ENCODE measurements at regions not wholly inside any gene's neighbourhood (a gene's known extent, or its start where the extent isn't known, plus 50 kb on each side); places are given as distances from the start of the nearest gene placed in this dataset.
"Not testable (repeated sequence)": the region's sequence is repeated elsewhere in the genome, so short reads cannot be mapped to it uniquely, and the experiment has no call there.

DNA sequence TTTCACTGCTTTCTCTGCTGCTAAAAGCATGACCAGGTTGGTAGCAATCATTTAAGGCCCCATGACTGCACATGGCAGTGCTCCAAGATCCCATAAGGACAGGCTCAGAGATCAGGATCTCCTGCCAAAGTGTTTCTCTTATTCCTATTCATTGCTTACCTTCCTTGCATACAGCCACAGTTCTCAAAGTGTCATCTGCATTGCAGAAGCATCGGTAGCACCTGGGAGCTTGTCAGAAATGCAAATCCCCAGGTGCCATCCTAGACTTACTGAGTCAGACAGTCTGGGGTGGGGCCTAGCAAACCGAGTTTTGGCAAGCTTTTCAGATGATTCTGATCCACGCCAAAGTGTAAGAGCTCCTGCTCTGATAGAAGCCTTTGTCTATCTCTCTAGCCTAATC is 489.0 kb upstream of the AUTS2 start:
- H3K4me3 ChIP-seq (ENCODE audit: low read length): no peak overlapping the region
- TF ChIP-seq ZNF274 (IDR thresholded peaks at IDR 0.05; ENCODE audit: low read depth, low read length): no peak

DNA sequence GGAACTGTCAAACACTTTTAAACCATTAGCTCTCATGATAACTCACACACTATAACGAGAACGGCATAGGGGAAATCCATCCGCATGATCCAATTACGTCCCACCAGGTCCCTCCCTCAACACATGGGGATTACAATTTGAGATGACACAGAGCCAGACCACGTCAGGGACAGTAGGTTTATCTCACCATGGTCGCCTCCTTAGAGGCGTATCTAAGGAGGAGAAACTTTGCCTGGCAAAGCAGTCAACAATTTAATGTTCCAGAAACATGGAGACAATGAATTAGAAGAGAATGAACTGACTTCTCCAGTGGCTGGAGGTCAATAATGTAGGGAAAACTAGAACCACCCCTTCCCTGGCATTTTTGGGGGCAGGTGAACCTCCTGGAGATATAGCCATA is 488.4 kb upstream of the AUTS2 start:
- no peak overlapping the region for H3K4me3 ChIP-seq (ENCODE audit: low read length)
- TF ChIP-seq ZNF274 (IDR thresholded peaks at IDR 0.05; ENCODE audit: low read depth, low read length): no peak

DNA sequence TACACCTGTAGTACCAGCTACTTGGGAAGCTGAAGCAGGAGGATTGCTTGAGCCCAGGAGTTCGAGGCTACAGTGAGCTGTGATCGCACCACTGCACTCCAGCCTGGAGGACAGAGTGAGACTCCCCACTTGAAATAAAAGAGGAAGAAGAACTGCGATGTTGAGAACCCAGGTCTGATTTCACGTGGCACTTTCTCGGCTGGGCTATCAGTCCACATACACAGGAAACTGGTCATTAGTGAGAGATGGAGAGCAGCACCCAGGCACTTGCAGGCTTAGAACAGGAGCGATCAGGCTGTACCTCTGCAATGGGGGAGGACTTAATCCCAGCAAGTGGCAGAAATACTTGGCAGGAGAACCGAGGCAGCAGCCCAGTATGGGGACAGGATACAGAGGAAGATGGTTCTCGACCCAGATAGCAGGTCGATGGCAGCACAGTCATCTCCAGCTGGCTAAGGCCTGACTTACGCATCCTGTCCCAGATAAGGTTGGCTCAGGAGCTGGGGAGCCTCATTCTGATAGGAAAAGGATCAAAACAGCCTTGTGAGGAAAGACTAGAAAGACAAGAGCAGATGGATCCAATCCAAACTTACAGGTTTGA is 487.7 kb upstream of the AUTS2 start:
- no peak overlapping the region for H3K4me3 ChIP-seq (ENCODE audit: low read length)
- TF ChIP-seq ZNF274 (IDR thresholded peaks at IDR 0.05; ENCODE audit: low read depth, low read length): no peak

DNA sequence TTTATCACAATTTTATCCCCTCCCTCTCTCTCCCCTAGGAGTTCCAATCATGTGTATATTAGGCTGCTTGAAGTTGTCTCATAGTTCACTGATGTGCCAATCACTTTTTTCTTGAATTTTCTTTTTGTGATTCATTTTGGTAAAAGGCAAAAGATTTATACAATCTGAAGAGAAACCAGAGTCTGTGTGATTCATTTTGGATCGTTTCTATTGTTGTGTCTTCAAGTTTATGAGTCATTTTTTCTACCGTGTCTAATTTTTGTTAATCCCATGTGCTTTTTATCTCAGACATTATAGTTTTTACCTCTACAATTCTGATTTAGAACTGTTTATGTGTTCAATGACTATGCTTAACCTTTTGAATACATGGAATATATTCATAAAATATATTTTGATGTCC is 483.9 kb upstream of the AUTS2 start:
- H3K4me3 ChIP-seq (ENCODE audit: low read length): no peak overlapping the region
- no peak for TF ChIP-seq ZNF274 (IDR thresholded peaks at IDR 0.05; ENCODE audit: low read depth, low read length)

DNA sequence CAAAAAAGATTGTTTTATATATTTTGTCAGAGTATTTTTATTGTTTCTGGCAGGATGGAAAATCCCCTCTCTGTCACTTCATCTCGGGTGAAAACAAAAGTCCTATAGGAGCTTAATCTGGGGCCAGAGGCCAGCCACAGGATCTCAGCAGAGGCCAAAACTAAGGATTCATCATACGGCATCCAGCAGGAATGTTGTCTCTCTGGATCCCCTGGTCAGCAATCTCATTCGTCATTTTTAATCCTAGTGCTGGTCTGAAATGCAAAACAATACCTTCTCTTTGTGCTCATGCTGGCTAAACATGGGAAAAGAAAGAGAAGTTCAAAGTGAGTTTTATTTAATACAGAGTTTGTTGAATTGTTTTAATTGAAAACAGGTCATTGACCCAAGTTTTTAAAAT is 482.5 kb upstream of the AUTS2 start:
- no peak overlapping the region for H3K4me3 ChIP-seq (ENCODE audit: low read length)
- TF ChIP-seq ZNF274 (IDR thresholded peaks at IDR 0.05; ENCODE audit: low read depth, low read length): no peak

DNA sequence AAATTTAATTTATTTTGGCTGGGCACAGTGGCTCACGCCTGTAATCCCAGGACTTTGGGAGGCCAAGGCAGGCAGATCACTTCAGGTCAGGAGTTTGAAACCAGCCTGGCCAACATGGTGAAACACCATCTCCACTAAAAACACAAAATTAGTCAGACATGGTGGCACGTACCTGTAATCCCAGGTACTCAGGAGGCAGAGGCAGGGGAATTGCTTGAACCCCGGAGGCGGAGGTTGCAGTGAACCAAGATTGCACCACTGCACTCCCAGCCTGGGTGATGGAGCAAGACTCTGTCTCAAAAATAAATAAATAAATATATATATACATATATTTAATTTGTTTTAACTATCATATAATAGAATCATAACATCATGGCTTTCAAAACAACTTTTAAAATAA is 482.1 kb upstream of the AUTS2 start:
- not testable (repeated sequence) for H3K4me3 ChIP-seq (ENCODE audit: low read length)

DNA sequence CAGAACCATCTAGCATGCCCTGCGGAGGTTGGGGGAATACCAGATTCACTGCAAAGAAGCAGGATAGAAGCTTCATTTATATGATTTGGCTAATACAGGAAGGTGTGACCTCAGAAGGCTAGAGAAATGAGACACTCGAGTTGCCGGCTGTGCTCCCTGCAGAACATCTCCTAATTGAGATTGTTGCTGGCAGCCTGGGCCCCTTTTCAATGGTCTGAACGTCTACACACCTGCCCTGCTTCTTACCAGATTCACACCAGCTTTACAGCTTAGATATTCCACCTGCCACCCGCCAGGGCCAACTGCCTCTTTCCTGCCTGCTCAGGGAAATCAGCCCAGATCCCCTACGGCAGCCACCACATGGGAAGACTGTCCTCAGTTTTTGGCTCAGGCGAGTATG is 475.3 kb upstream of the AUTS2 start:
- H3K4me3 ChIP-seq (ENCODE audit: low read length): no peak overlapping the region
- no peak for TF ChIP-seq ZNF274 (IDR thresholded peaks at IDR 0.05; ENCODE audit: low read depth, low read length)

DNA sequence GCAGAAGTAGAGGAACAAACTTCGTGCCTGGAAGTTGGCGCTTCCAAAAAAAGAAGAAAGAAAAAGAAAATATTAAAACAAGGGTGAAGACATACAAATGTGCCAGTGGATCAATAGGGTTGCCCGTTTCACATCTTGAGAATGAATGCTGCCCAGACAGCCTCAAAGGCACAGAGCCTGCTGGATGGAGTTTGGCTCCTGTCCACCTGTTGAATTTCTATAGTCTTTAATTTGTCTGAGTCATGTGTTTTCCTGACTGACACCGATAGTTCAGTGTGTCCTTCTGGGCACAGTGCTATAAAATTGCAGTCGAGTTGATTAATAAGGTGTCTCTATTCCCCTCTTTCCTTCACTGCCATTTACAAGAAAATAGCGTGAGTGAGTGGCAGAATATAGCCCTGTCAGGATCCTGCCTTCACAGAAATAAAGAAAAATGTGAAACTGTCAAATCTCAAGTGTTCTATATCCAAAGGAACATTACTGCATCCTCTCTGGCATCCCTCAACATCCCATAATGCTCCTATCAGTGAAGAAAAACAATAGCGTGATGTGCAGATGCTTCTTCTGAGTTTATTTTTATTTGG is 471.3 kb upstream of the AUTS2 start:
- TF ChIP-seq ZNF274 (IDR thresholded peaks at IDR 0.05; ENCODE audit: low read depth, low read length): no peak
- H3K4me3 ChIP-seq (ENCODE audit: low read length): no peak overlapping the region

DNA sequence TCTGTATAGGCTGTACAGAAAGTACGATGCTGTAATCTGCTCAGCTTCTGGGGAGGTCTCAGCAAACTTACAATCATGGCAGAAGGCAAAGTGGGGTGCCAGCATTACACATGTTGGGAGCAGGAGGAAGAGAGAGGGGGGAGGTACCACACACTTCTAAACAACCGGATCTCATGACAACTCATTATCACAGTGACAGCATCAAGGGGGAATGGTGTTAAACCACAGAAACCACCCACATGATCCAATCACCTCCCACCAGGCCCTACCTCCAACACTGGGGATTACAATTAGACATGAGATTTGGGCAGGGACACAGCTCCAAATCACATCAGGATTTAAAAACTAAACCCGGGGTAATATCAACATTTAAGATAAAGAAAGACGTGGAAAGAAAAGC is 468.8 kb upstream of the AUTS2 start:
- TF ChIP-seq ZNF274 (IDR thresholded peaks at IDR 0.05; ENCODE audit: low read depth, low read length): no peak
- H3K4me3 ChIP-seq (ENCODE audit: low read length): no peak overlapping the region

DNA sequence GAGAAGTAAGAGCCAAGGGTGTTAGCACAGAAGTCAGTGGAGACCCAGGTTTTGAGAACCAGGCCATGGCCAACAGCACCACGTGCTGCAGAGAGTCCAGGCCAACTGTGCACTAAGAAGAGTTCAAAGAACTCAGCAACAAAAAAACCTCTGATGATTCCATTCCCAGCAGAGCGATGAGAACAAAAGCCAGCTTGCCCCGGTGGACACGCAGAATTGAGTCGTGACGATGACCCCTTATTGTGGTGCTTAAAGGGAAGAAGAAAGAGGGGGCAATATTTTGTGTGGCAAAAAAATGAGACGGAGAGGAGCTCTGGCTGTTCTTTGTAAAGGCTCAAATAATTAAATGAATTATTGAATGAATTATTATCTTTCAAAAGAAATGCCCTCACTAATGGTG is 468.3 kb upstream of the AUTS2 start:
- no peak overlapping the region for H3K4me3 ChIP-seq (ENCODE audit: low read length)
- TF ChIP-seq ZNF274 (IDR thresholded peaks at IDR 0.05; ENCODE audit: low read depth, low read length): no peak

DNA sequence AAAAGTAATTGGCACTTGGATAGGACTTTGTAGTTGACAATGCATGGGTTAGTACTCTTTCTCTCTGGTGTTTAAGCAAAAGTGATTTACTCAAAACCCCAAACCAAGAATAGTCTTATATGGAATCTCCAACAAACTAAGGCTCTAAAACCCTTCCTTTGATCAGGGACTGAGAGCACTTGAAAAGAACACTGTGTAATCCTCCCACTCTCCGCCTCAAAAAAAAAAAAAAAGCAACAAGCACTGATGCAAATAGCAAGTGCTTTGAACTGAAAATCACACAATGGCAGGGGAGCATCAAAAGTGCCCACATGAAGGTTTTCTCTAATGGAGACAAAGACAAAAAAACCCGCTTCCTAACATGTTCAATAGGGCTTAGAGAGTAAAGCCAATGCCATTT is 467.9 kb upstream of the AUTS2 start:
- TF ChIP-seq ZNF274 (IDR thresholded peaks at IDR 0.05; ENCODE audit: low read depth, low read length): no peak
- no peak overlapping the region for H3K4me3 ChIP-seq (ENCODE audit: low read length)

DNA sequence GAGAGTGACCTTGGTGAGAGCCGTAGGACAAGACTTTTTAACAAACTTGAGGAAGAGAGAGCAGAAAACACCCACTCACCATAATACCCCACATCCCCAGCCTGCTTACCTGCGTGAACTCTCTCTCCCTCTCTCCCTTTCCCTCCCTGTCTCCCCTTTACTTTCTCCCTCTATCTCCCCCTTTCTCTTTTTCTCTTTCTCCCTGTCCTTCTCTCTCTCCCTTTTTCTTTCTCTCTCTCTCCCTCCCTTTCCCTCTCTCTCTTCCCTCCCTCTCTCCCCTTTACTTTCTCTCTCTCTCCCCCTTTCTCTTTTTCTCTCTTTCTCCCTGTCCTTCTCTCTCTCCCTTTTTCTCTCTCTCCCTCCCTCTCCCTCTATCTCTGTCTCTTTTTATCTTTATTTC is 464.0 kb upstream of the AUTS2 start:
- no peak overlapping the region for H3K4me3 ChIP-seq (ENCODE audit: low read length)
- TF ChIP-seq ZNF274 (IDR thresholded peaks at IDR 0.05; ENCODE audit: low read depth, low read length): no peak

DNA sequence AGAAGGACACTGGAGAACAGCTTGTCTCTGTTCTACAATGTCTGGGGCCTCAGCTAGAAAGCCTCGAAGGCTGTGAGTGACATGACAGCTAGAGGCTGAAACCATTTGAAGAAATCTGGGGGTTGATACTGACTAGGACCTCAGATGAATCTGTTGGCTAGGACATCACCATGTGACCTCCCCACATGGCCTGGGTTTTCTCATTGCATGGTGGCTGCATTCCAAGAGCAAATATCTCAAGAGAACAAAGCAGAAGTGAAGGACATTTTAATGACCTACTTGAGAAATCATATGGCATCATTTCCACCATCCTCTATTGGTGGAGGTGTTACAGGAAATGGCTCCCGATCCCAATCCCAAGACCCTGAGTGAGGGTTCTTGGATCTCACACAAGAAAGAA is 450.6 kb upstream of the AUTS2 start:
- no peak overlapping the region for H3K4me3 ChIP-seq (ENCODE audit: low read length)
- no peak for TF ChIP-seq ZNF274 (IDR thresholded peaks at IDR 0.05; ENCODE audit: low read depth, low read length)

DNA sequence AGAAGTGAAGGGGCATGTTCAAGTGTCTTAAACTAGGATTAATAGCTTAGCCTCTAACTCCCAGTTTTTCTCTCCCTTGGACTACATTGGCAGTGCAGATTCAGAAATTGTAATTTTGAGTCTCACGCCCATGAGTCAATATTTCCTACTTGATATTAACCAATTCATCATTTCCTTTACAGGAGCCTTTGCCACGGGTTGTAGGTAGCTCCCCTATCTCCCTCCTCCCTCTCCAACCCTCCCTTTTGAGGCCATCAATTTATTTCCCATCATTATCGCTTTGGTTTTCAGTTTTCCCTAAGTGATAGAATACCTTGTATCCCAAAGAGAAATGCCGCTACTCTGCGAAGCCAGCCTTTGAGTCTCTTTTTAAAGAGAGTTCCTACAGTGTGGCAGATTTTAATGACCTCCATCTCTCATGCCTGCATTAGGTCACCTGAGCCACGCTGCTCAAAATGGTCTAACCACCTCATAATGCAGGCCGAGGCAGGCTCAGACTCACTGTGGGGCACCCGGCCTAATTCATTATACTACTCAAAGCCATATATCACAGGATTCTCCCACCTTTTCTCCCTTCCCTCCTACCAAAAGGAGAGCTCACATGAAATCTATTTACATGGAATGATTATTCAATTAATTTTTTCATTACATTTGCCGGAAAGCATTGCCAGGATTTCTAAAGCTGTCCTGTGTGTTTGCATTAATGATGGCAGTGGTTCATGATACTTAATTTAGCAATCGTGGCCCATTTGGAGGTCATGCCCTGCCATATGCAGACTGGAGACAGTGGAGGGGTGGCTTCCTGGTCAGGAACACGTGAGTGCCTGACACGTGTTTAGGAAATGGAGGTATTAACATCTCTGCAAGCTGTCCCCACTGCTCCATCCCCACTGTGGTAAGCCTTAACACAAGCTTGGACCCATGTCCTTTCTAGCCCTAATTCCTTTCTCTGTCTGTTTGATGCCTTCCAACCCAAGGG is 448.2 kb upstream of the AUTS2 start:
- H3K4me3 ChIP-seq (ENCODE audit: low read length): no peak overlapping the region
- no peak for TF ChIP-seq ZNF274 (IDR thresholded peaks at IDR 0.05; ENCODE audit: low read depth, low read length)

DNA sequence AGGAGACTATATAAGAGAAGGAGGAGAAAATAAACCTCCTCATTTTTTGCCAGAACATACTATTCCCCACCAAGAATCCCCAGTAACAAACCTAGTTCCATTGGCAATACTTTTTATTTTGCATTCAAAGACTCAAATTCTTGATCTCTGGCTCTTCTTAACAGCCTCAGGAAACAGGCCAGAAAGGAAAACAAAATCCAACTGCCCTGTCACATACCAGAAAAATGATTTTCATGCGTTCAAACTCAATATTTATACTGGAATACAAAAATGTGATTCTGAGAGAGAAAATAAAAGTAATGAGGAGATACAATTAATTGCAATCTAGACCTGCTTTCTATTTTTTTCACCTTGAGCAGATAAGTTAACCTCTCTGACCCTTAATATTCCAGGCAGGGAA is 435.9 kb upstream of the AUTS2 start:
- no peak overlapping the region for H3K4me3 ChIP-seq (ENCODE audit: low read length)
- no peak for TF ChIP-seq ZNF274 (IDR thresholded peaks at IDR 0.05; ENCODE audit: low read depth, low read length)

Measured in GM08714 (cell line).